HepG2 (cell line): ENCODE measurements at regions not wholly inside any gene's neighbourhood (a gene's known extent, or its start where the extent isn't known, plus 50 kb on each side); places are given as distances from the start of the nearest gene placed in this dataset.

Source experiments
- DRAP1 ChIP-seq: IDR thresholded peaks from 2 replicates; pipeline ENCODE4 v1.6.1; 2016; ENCODE audit warnings: missing genetic modification reagents, missing compliant biosample characterization
- EP300 ChIP-seq, 3 experiments: sonication (generic) in 1 of 3; formaldehyde crosslinking in 1 of 3; IDR thresholded peaks; 2 replicates each; pipeline versions ENCODE4 v1.5.1 to v1.6.1; 2011 to 2020; ENCODE audit warnings: low read depth in 2 of 3, low read length in 2 of 3, borderline replicate concordance in 1 of 3, improper control_type of control experiment in 1 of 3, mild to moderate bottlenecking in 1 of 3, missing genetic modification reagents in 1 of 3, moderate library complexity in 1 of 3
- FOXA3 ChIP-seq: IDR thresholded peaks from 2 replicates; pipeline ENCODE4 v1.6.1; 2016; ENCODE audit warnings: missing genetic modification reagents, missing compliant biosample characterization
- JUN ChIP-seq: sonication (generic); formaldehyde crosslinking; IDR thresholded peaks from 2 replicates; pipeline ENCODE4 v1.4.0; 2020; ENCODE audit warnings: mild to moderate bottlenecking, missing genetic modification reagents
- KMT2B ChIP-seq: IDR thresholded peaks from 2 replicates; pipeline ENCODE4 v1.6.1; 2016; ENCODE audit warnings: missing genetic modification reagents, missing compliant biosample characterization
- NCOA2 ChIP-seq: sonication (generic); formaldehyde crosslinking; IDR thresholded peaks from 2 replicates; pipeline ENCODE4 v1.8.0; 2022; ENCODE audit warnings: inconsistent platforms
- NR2F1 ChIP-seq, 2 experiments: fragments of 450-650 bp in 1 of 2; formaldehyde crosslinking in 1 of 2; IDR thresholded peaks; 2 replicates each; pipeline versions ENCODE4 v1.5.0 to v1.6.1; 2016 to 2020; ENCODE audit warnings: mild to moderate bottlenecking in 1 of 2, missing compliant biosample characterization in 1 of 2, missing genetic modification reagents in 1 of 2, moderate library complexity in 1 of 2
- NR2F2 ChIP-seq: IDR thresholded peaks from 2 replicates; pipeline ENCODE4 v1.6.1; 2012; ENCODE audit warnings: low read depth, inconsistent platforms, borderline replicate concordance
- RBM39 ChIP-seq: fragments of 200-400 bp; formaldehyde crosslinking; IDR thresholded peaks from one replicate; pipeline ENCODE4 v1.6.1; 2018; ENCODE audit warnings: antibody characterized with exemption, mild to moderate bottlenecking, low read depth, low read length; ENCODE audit not compliant: poor library complexity, severe bottlenecking
- SOX13 ChIP-seq, 3 experiments: fragments of 450-650 bp in 1 of 3; sonication (generic) in 1 of 3; formaldehyde crosslinking in 1 of 3; IDR thresholded peaks in 2 of 3; conservative IDR thresholded peaks in 1 of 3; 2 replicates each; pipeline versions ENCODE4 v1.5.0 to v1.6.1; 2016 to 2020; ENCODE audit warnings: antibody characterized with exemption in 1 of 3, mild to moderate bottlenecking in 1 of 3, missing compliant biosample characterization in 1 of 3, missing genetic modification reagents in 1 of 3, moderate library complexity in 1 of 3
- SRSF4 ChIP-seq: fragments of 200-400 bp; formaldehyde crosslinking; IDR thresholded peaks from one replicate; pipeline ENCODE4 v1.6.1; 2018; ENCODE audit warnings: mild to moderate bottlenecking, low read depth, low read length, moderate library complexity; ENCODE audit not compliant: poor library complexity, severe bottlenecking
- TARDBP ChIP-seq: sonication (generic); formaldehyde crosslinking; IDR thresholded peaks from 2 replicates; pipeline ENCODE4 v1.8.0; 2022; ENCODE audit warnings: mild to moderate bottlenecking, missing genetic modification reagents
- ZMYM4 ChIP-seq: sonication (generic); formaldehyde crosslinking; IDR thresholded peaks from 2 replicates; pipeline ENCODE4 v1.8.1; 2023; ENCODE audit warnings: mild to moderate bottlenecking, missing genetic modification reagents
- ZNF205 ChIP-seq: IDR thresholded peaks from 2 replicates; pipeline ENCODE4 v1.6.1; 2018; ENCODE audit warnings: missing biosample characterization, missing genetic modification reagents
- ZNF44 ChIP-seq: sonication (generic); formaldehyde crosslinking; IDR thresholded peaks from 2 replicates; pipeline ENCODE4 v1.5.1; 2020; ENCODE audit warnings: mild to moderate bottlenecking, missing genetic modification reagents
- ZNF629 ChIP-seq: sonication (generic); formaldehyde crosslinking; conservative IDR thresholded peaks from 2 replicates; pipeline ENCODE4 v1.5.0; 2020; ENCODE audit warnings: missing genetic modification reagents
- ZNF644 ChIP-seq: IDR thresholded peaks from 2 replicates; pipeline ENCODE4 v1.6.1; 2016; ENCODE audit warnings: low read depth
- ZNF7 ChIP-seq: IDR thresholded peaks from 2 replicates; pipeline ENCODE4 v1.6.1; 2016; ENCODE audit warnings: missing biosample characterization, missing genetic modification reagents
- ZNF75D ChIP-seq: sonication (generic); formaldehyde crosslinking; IDR thresholded peaks from 2 replicates; pipeline ENCODE4 v1.8.1; 2023; ENCODE audit warnings: missing genetic modification reagents, mild to moderate bottlenecking, borderline replicate concordance
- ZSCAN21 ChIP-seq: sonication (generic); formaldehyde crosslinking; IDR thresholded peaks from 2 replicates; pipeline ENCODE4 v1.8.0; 2022; ENCODE audit warnings: mild to moderate bottlenecking, missing genetic modification reagents, moderate library complexity, borderline replicate concordance
- ZXDC ChIP-seq: sonication (generic); formaldehyde crosslinking; IDR thresholded peaks from 2 replicates; pipeline ENCODE4 v1.5.0; 2020; ENCODE audit warnings: mild to moderate bottlenecking, missing genetic modification reagents
- TF ChIP-seq, protein P1 (sequence below): sonication (generic); formaldehyde crosslinking; IDR thresholded peaks from 2 replicates; pipeline ENCODE4 v1.5.1; 2020; ENCODE audit warnings: missing genetic modification reagents, mild to moderate bottlenecking, borderline replicate concordance
- TF ChIP-seq, protein P2 (sequence below): sonication (generic); formaldehyde crosslinking; IDR thresholded peaks from 2 replicates; pipeline ENCODE4 v1.8.0; 2022; ENCODE audit warnings: mild to moderate bottlenecking, missing genetic modification reagents

DNA sequence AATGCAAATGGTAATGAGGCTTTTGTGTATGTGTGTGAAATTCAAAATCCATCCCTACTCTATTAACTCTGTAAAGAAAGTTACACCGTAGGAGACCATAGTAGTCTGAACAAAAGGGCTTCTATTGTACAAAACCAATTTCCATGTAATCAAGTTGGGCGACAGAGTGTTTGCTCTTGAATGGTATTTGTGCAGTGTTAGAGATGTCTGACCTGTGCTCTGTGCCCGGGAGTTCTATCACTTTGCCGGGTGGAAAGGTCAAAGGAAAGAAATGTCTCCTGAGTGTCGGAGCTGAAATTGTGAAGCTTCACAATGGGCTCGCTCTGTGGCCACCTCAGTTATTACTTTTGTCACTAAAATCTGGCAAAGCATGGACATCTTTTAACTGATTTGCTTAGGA lies 312.0 kb downstream of the SAMD5 start (continued):
- TF ChIP-seq NR2F1 (CRISPR knock-in tag; IDR thresholded peaks at IDR 0.05) (peak; percentile 46 to 71; a peak in 3 of 4 replicates), KMT2B (CRISPR knock-in tag) (0 out of 2 replicates have a peak, but pooled peaks have one; percentile 35), FOXA3 (CRISPR knock-in tag) (peak; percentile 11; the same call in 1 of the 2 replicates), ZMYM4 (CRISPR knock-in tag) (peak; percentile 48; the same call in 1 of the 2 replicates), SOX13 (IDR thresholded peaks at IDR 0.05) (no peak), SOX13 (CRISPR knock-in tag; conservative IDR thresholded peaks at IDR 0.05 in 1 of 2, IDR thresholded peaks at IDR 0.05 in 1 of 2) (peak in 1 of 2 experiments; percentile 71; a peak in 2 of 4 replicates), ZNF644 (no peak), NR2F2 (peak; percentile 75), TARDBP (CRISPR knock-in tag) (no peak), ZNF75D (no peak), SRSF4 (no peak), NCOA2 (CRISPR knock-in tag) (peak; percentile 35; the same call in 1 of the 2 replicates), ZNF629 (CRISPR knock-in tag) (0 out of 2 replicates have a peak, but pooled peaks have one; percentile 30), ZNF7 (CRISPR knock-in tag) (no peak), JUN (CRISPR knock-in tag) (no peak), RBM39 (no peak), ZNF44 (CRISPR knock-in tag) (no peak), DRAP1 (CRISPR knock-in tag) (no peak), EP300 (IDR thresholded peaks at IDR 0.05; ENCODE audit: low read depth in 2 of 2, low read length in 2 of 2) (peak in 1 of 2 experiments; percentile 47; a peak in 1 of 4 replicates), EP300 (CRISPR knock-in tag; IDR thresholded peaks at IDR 0.05; ENCODE audit: borderline replicate concordance) (no peak), ZXDC (no peak), ZSCAN21 (no peak), ZNF205 (CRISPR knock-in tag) (0 out of 2 replicates have a peak, but pooled peaks have one; percentile 43)
- TF ChIP-seq, protein P1, sequence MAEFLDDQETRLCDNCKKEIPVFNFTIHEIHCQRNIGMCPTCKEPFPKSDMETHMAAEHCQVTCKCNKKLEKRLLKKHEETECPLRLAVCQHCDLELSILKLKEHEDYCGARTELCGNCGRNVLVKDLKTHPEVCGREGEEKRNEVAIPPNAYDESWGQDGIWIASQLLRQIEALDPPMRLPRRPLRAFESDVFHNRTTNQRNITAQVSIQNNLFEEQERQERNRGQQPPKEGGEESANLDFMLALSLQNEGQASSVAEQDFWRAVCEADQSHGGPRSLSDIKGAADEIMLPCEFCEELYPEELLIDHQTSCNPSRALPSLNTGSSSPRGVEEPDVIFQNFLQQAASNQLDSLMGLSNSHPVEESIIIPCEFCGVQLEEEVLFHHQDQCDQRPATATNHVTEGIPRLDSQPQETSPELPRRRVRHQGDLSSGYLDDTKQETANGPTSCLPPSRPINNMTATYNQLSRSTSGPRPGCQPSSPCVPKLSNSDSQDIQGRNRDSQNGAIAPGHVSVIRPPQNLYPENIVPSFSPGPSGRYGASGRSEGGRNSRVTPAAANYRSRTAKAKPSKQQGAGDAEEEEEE (CRISPR knock-in tag), result no peak
- TF ChIP-seq, protein P2, sequence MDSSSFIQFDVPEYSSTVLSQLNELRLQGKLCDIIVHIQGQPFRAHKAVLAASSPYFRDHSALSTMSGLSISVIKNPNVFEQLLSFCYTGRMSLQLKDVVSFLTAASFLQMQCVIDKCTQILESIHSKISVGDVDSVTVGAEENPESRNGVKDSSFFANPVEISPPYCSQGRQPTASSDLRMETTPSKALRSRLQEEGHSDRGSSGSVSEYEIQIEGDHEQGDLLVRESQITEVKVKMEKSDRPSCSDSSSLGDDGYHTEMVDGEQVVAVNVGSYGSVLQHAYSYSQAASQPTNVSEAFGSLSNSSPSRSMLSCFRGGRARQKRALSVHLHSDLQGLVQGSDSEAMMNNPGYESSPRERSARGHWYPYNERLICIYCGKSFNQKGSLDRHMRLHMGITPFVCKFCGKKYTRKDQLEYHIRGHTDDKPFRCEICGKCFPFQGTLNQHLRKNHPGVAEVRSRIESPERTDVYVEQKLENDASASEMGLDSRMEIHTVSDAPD (CRISPR knock-in tag), result no peak
